Skeletal muscle tissue (tissue), 3 donors: ENCODE measurements at regions not wholly inside any gene's neighbourhood (a gene's known extent, or its start where the extent isn't known, plus 50 kb on each side); places are given as distances from the start of the nearest gene placed in this dataset.

Experiments
- H3K27ac ChIP-seq: one replicate; pipeline ENCODE4 v1.7.0; 2013; ENCODE audit warnings: mild to moderate bottlenecking, low read depth, low read length, inconsistent platforms
- H3K27me3 ChIP-seq, 3 donors: one replicate each; pipeline ENCODE4 v1.7.0; 2013; ENCODE audit warnings: low read length in 3 of 3; ENCODE audit not compliant: control insufficient read depth in 3 of 3, insufficient read depth in 3 of 3
- H3K36me3 ChIP-seq, 3 donors: one replicate each; pipeline ENCODE4 v1.7.0; 2013; ENCODE audit warnings: low read length in 3 of 3; ENCODE audit not compliant: control insufficient read depth in 3 of 3, insufficient read depth in 3 of 3
- H3K4me1 ChIP-seq, 3 donors: one replicate each; pipeline ENCODE4 v1.7.0; 2013; ENCODE audit warnings: low read length in 3 of 3, mild to moderate bottlenecking in 3 of 3; ENCODE audit not compliant: control insufficient read depth in 3 of 3, insufficient read depth in 3 of 3
- H3K4me3 ChIP-seq, 3 donors: one replicate each; pipeline ENCODE4 v1.7.0; 2013; ENCODE audit warnings: low read length in 3 of 3
- H3K9ac ChIP-seq, 3 donors: one replicate each; pipeline ENCODE4 v1.7.0; 2013; ENCODE audit warnings: low read length in 3 of 3, mild to moderate bottlenecking in 3 of 3, moderate library complexity in 2 of 3, low read depth in 1 of 3
- H3K9me3 ChIP-seq, 3 donors: one replicate each; pipeline ENCODE4 v1.7.0; 2013; ENCODE audit warnings: low read length in 3 of 3; ENCODE audit not compliant: control insufficient read depth in 3 of 3
- donor health status: Osteomylitis.

DNA sequence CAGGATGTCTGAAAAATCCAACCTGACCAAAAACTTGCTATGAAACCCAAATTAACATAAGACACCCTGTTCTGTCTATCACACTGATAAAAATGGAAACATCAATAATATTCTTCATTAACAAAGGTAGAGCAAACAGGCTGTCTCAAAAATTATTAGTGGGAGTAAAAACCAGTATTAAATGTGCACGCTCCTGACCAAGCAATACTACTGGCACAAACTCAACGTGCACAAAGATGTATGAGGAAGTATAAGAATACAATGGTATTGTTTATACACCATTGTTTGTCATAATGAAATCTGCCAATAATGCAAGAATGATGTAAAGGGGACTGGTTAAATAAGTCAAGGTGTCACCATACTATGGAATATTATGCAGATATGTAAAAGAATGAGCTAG lies 288.5 kb downstream of the MN1 start:
- H3K9ac ChIP-seq: no peak overlapping the region
- no peak overlapping the region for H3K27ac ChIP-seq
- no peaks in the 10 kb centered on the region for H3K27me3 ChIP-seq
- H3K4me1 ChIP-seq: peaks cover 43 to 46% (median 45%) of the 10 kb centered on the region in 3 donors
- no peaks in the 10 kb centered on the region for H3K36me3 ChIP-seq
- H3K9me3 ChIP-seq: no peaks in the 10 kb centered on the region
- no peak overlapping the region for H3K4me3 ChIP-seq

DNA sequence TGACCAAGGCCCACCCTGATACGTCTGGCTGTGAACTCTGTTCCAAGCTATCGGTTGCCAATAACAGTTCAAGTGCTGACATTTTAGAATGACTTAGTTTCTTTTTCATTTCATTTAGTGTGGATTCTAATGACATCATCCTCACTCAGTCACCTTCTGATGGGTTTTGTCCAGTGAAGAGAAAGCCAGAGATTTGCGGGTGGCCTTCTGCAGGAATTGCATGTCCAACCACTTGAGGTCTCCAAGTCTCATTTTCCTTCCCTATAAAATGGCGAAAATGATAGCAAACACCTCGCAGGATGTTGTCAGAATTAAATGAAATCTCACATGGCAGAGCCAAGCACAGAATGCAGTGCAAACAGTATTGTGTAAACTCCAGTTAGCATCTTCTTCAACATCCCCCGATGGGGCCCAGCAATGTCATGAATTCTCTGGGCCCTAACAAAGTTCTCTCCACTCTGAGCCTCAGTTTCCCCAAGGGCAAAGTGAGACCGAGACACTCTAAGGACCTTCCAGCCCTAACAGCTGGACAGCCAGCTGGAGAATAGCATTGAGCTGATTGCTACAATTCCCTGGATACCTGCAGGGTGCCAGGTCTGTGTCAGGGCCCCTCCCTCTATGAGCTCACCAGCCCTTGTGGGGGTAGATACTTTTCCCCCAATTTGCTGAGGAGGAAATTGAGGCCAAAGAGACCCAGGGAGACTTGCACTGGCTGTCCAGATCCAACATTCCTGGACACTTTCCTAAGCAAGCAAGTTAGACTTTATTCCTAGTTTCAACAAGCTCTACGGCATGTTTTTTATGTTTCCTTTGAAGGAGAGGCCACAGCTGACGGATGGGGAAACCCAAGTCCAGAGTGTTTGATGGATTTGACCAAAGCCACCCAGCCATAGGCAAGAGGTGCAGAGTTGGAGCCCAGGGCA lies 286.7 kb downstream of the MN1 start:
- Histone ChIP-seq H3K27ac (peak overlapping the region; percentile 31), H3K4me1 (peaks cover 28 to 35% (median 34%) of the 10 kb centered on the region in 3 donors), H3K9me3 (no peaks in the 10 kb centered on the region), H3K4me3 (no peak overlapping the region), H3K36me3 (no peaks in the 10 kb centered on the region), H3K27me3 (no peaks in the 10 kb centered on the region), H3K9ac (no peak overlapping the region)

DNA sequence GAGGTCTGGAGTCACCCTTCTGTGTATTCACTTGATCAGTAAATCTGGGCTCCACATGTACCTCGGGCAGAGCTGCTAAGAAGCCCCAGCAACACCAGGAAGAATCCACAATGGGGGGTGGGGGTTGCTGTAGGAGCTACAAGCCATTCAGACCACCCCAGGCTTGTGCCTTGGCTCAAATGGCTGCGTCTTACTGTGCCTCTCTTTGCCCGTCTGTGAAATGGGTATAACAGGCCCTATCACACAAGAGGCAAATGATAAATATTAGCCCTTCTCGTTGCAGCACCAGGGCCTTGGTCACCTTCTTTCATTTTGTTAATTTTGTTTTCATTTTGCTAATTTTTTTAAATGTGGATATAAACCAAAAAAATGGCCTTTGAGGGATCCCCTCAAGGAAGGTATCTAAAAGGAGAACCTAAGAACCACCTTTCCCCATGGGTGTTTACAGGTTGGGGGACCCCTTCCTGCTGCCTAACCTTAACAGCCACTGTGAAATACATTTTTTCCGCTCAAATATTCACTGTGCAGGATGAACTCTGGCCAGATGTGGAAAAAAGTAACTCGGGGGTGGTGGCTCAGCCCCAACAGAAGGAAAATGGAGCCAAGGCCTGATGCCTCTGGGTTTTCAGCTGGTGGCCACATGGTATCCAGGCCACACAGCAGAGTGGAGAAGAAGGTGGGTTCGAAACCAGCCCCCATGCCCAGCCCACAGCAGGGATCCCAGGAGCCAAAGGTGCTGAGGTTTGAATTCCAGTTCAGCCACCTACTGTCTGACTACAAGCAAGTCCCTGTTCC lies 284.0 kb downstream of the MN1 start:
- Histone ChIP-seq H3K4me3 (no peak overlapping the region), H3K36me3 (no peaks in the 10 kb centered on the region), H3K9ac (no peak overlapping the region), H3K27me3 (no peaks in the 10 kb centered on the region), H3K27ac (no peak overlapping the region), H3K4me1 (peaks cover 5 to 11% (median 10%) of the 10 kb centered on the region in 3 donors), H3K9me3 (no peaks in the 10 kb centered on the region)

DNA sequence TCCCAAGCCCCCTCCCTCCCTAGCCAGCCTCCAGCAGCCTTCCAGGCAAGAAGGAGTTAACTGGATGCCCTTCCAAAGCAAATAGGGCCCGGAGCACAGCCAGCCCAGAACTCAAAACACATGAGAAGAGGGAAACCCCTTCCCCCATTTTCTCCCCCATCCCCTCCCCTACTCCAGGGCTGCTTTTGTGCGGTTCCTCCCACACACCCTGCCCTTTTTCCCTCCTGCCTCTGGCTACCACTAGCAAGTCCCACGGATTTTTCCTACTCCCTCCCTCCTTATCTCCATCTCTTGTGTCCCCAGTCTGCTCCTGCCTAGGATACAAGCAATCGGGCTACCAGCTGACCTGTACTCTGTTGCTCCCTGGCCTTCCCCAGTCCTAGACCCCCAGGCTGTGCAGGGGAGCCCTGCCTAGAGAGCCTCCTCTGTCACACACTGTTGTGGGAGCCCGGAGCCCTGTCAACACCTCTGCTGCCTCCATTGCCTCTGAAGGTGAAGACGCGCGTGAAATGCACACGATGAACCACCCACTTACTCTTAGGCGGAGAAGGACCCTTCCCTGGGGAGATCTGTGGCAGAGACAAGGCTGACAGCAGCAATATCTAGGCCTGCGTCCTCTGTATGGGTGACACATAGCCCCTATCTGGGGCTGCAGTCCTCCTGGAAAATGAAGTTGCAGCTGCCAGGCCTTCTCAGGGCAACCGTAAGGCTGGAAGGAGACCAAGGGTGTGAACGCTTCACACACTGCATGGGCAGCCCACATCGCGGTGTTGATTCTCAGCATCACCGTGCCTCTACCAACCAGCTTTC lies 282.8 kb downstream of the MN1 start:
- Histone ChIP-seq H3K27ac (no peak overlapping the region), H3K4me1 (peaks cover 0 to 8% (median 6%) of the 10 kb centered on the region in 3 donors), H3K36me3 (no peaks in the 10 kb centered on the region), H3K27me3 (no peaks in the 10 kb centered on the region), H3K4me3 (no peak overlapping the region), H3K9me3 (no peaks in the 10 kb centered on the region), H3K9ac (peak overlapping the region in 1 of 3 donors; percentile 33)

DNA sequence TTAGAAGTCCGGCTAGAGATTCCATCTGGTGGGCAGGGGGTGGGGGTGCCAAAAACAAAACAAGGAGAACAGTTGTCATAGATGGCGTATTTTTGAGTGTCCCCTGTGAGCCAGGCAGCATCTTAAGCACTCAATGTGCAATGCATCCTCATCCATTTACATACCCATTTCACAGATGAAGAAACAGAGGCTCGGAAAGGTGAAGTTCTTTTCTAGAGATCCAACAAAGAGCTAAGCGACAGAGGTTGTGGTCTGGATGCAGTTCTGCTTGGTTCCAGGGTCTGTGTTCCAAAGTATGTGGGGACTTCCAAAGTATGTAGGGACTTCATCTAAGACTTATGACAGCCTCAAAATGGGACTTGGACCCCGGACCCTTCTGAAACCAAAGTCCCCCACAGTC lies 277.8 kb downstream of the MN1 start:
- no peaks in the 10 kb centered on the region for H3K36me3 ChIP-seq
- H3K4me3 ChIP-seq: no peak overlapping the region
- no peak overlapping the region for H3K27ac ChIP-seq
- no peak overlapping the region for H3K9ac ChIP-seq
- no peaks in the 10 kb centered on the region for H3K9me3 ChIP-seq
- H3K27me3 ChIP-seq: no peaks in the 10 kb centered on the region
- H3K4me1 ChIP-seq: peaks cover 0 to 5% (median 5%) of the 10 kb centered on the region in 3 donors

DNA sequence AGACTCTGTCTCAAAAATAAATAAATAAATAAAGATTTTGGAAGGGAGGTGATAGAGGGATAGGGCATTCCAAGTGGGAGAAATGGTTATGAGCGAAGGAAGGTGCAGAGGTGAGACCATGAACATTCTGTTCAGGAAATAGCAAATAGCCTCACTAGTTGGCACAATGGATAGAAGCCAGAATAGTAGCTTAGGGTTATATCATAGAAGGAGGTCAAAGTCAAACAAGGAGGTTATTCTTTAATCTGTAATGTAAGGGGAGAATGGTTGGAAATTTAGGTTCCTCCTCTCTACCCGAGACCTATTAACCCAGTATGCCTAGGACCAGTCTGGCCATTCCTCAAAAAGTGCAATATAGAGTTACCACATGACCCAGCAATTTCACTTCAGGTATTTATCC lies 275.8 kb downstream of the MN1 start:
- no peaks in the 10 kb centered on the region for H3K27me3 ChIP-seq
- H3K4me1 ChIP-seq: no peaks in the 10 kb centered on the region
- H3K4me3 ChIP-seq: no peak overlapping the region
- no peak overlapping the region for H3K9ac ChIP-seq
- no peak overlapping the region for H3K27ac ChIP-seq
- H3K9me3 ChIP-seq: peaks cover 0 to 1% (median under 1%) of the 10 kb centered on the region in 3 donors
- no peaks in the 10 kb centered on the region for H3K36me3 ChIP-seq

DNA sequence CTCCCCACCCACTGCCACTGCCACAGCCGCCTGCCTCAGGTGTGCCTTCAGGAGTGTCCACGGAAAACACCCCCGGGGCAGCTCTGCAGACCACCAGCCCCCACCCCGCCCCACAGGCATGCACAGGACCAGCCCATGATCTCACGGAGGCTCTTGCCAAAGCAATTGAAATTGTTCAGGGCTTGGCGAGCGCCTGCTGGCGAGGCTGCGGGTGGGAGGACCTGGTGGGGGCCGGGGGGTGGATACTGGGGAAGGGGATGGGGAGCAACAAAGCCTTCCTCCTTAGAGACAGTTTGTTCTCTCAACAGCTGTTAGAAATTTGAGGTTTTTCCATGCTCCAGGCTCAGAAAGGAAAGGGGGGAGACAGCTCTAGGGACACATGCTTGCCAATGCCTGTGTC lies 274.7 kb downstream of the MN1 start:
- Histone ChIP-seq H3K4me3 (no peak overlapping the region), H3K27me3 (no peaks in the 10 kb centered on the region), H3K36me3 (no peaks in the 10 kb centered on the region), H3K9ac (no peak overlapping the region), H3K4me1 (peaks cover 0 to 3% (median 0%) of the 10 kb centered on the region in 3 donors), H3K9me3 (peaks cover 0 to 6% (median 4%) of the 10 kb centered on the region in 3 donors), H3K27ac (no peak overlapping the region)

DNA sequence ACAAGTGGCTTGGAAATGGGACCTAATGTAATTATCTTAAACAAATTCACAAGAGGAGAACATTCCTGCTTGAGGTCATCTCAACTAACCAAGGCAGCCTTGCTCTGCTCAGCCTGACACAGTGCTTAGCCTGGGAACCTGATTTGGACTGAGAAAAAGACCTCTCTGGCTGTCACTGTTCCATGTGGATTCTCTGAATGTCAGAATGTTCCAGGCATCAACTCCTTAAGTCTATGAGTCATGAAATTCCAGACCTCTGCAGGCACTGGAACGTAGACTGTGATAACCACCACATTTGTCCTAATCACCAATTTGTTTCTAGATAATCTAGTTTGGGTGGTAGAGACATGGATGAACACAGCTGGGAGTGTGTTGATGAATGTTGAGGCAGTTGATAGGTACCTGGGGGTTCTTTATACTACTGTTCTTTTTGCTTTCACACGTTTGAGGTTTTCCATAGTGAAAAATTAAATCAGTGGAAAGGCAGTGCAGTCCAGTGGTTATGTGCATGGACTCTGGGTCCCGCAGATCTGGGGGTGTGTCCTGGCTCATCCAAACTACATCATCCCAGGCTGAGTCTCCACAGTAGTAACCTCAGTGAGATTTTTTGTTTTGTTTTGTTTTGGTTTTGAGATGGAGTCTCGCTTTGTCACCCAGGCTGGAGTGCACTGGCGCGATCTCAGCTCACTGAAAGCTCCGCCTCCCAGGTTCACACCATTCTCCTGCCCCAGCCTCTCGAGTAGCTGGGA lies 269.6 kb downstream of the MN1 start:
- Histone ChIP-seq H3K9ac (no peak overlapping the region), H3K4me3 (no peak overlapping the region), H3K27ac (no peak overlapping the region), H3K36me3 (no peaks in the 10 kb centered on the region), H3K27me3 (no peaks in the 10 kb centered on the region), H3K9me3 (peaks cover 0 to 6% (median 4%) of the 10 kb centered on the region in 3 donors), H3K4me1 (peaks cover 0 to 6% (median 4%) of the 10 kb centered on the region in 3 donors)

DNA sequence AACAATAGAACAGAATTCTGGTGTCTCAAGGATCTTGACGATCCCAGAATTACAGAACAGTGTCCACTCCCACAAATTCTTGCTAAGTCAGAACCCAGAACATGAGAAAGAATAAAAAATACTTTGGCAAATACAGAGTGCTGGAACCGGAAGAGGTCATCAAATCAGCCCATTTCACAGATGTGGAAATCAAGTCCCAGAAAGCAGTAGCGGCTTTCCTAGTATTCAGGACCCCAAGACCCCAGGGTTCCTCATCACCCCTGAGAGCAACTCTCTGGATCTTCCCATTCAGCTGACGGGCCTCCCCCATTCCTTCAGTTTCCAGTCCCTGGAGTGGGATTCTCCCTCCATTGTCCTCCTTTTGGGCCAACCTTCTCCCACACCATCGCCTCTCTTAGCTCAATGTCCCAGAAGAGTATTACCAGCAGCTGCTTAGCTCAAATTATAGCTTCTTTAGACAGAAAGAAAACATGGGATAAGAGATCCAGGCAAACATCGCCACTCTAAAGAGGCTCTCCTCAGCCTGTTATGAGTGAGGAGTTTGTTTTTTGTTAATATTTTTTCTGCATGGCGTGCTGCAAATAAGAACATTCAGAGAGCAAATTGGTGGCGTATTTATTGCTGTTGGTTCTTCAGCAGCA lies 268.3 kb downstream of the MN1 start:
- Histone ChIP-seq H3K4me1 (peaks cover 0 to 6% (median 6%) of the 10 kb centered on the region in 3 donors), H3K4me3 (no peak overlapping the region), H3K9me3 (peaks cover 0 to 6% (median 4%) of the 10 kb centered on the region in 3 donors), H3K27me3 (peaks cover 0 to 4% (median 0%) of the 10 kb centered on the region in 3 donors), H3K36me3 (no peaks in the 10 kb centered on the region), H3K9ac (no peak overlapping the region), H3K27ac (no peak overlapping the region)
